GM21367 (cell line): ENCODE measurements at regions not wholly inside any gene's neighbourhood (a gene's known extent, or its start where the extent isn't known, plus 50 kb on each side); places are given as distances from the start of the nearest gene placed in this dataset.

Source experiments
- ATAC-seq: cut with Tn5 transposase; IDR thresholded peaks from one replicate; pipeline ENCODE4 v1.9.1; 2021; ENCODE audit not compliant: unreplicated experiment

DNA sequence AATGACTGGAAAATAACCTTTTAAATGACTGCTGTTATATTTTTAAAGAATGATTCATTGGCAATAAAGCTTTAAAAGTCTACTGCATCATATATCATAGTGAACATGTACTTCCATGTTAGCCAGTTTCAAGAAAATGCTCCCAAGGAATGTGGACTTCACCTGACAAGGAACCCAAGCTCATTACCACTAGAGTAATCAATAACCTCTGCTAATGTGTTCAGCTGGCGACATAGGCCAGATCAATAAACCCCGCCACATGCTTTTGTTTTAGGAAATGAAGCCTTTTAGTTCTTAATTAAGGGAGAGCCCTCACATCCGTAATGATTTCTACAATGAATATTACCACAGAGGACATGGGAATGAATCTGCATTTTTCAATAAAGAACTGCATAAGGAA is 1219.9 kb upstream of the CNTN5 start:
- ATAC-seq = no peak

DNA sequence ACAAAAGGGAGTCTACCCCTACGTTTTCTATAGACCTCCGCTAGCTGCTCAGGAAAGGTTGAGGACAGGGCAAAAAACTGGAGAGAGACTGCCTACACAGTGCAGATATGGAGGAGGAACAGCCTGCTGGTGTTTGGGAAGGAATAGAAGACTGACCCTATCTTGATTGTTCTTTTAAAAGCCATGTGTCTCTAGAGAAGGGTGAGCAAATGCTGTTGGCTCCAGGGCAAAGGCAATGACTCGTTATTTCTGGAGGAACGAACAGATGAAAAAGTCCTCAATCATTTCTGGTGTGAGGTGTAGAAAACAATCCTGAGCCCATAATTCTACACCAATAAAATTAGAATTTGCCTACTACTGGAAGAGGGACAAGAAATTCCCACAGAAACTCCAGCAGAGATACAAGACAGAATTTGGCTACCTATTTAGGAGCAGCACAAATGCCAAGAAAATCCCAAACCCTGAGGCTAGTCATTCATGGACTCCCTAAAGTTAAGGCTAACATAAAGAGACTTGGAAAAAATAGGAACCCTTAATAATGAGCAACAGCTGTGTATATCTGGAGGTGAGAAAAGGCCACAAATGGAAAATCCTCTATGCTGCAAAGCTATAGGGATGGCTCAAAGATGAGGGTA is 1206.3 kb upstream of the CNTN5 start:
- no peak for ATAC-seq

DNA sequence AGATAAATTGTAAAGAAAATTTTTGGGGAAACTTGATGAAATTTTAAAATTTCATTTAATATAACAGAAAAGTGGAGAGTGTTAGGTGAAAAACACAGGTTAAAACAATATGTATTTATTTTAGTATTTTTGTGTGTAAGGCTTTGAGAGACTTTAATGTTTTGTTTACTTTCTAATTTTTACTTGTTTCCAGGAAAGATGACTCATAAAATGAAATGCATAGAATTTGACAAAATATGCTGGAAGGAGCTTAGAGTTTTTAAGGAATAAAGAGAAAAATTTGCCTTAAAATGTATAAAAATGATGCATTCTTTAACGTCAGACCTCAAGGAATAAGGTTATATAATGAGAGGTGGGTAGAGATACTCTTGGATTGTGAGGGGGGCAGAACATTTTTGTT is 1205.1 kb upstream of the CNTN5 start:
- ATAC-seq = no peak

DNA sequence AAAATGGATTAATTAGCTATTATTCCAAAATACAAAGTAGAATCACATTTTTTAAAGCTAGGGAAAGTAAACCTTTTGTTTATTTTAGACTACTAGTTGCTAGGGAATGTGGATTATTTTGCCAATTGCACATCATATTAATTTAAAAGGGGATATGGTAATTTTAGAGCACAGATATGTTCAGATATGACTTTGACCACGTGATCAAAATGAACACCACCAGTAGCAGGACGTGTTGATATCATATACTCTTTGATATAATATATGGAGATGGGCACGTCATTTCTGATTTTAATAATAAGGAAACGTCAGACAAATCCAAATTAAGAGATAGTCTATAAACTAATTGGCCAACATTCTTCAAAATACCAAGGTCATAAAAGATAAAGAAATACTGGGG is 1188.3 kb upstream of the CNTN5 start:
- no peak for ATAC-seq

DNA sequence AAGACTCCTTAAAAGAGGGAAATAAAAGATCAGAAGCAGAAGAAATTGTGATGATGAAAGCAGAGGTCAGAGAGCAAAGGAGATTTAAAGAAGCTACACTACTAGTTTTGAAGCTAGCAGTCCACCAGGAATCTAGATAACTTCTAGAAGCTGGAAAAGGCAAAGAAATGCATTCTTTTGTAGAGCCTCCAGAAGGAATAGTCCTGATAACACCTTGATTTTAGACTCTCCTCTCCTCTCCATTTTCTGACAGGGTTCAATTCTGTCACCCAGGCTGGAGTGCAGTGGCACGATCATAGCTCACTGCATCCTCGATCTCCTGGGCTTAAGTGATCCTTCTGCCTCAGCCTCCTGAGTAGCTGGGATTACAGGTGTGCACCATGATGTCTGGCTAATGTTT is 1187.3 kb upstream of the CNTN5 start:
- ATAC-seq = no peak

DNA sequence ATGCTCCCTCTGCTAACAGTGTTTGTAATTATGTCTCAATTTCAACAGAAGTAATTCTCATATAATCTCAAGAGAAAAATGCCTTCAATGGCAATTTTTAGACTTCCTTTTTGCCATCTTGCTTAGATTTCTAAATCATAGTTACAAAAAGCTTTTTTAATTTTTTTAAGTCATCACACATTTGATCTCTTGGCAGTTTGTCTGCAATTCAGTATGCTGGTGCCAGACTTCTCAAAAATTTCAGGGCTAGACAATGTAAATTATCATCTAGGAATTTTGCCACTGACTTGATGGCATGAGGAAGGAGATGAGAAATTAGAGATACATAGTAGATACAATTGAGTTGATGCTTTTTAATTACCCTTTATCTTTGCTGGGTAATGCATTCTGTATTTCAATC is 1176.7 kb upstream of the CNTN5 start:
- ATAC-seq = no peak

DNA sequence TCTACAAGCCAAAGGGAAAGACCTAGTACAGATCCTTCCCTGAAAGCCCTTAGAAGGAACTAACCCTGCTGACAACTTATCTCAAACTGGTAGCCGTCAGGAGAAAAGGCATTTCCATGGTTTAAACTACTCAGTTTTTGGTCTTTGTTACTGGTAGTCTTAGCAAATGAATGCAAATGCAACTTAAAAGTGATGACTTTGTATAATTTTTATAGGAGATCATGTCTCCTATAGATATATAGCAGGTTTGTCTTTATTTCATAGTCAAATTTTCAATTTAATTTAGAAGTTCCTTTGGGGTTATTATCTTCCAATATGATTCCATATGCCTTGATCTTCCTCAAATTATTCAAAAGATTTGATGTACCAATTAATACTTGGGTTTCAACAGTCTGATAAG is 1173.0 kb upstream of the CNTN5 start:
- no peak for ATAC-seq

DNA sequence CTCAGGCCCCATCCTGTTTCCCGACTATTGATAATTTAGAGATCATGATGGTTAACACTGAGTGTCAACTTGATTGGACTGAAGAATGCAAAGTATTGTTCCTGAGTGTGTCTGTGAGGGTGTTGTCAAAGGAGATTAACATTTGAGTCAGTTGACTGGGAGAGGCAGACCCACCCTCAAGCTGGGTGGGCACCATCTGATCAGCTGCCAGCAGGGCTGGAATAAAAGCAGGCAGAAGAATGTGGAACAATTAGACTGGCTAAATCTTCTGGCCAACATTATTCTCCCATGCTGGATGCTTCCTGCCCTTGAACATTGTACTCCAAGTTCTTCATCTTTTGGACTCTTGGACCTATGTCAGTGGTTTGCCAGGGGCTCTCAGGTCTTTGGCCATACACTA is 1170.0 kb upstream of the CNTN5 start:
- no peak for ATAC-seq

DNA sequence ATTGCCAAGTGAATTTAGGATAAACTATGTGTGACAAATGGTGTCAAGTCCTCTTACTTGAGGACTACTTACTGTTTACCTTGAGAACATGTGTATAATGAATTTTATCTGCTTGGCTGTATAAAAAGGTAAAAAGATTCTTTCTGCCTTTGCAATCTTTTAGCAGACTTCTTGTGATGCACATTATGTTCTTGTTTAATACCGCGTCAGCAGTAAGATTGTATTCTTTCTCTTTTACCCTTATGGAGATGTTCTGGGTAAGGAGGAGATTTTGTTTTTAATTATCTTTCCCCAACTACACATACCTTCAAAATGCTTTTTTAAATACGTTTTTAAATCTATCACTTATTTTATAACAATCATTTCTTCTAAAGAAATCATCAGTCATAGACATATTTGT is 1166.4 kb upstream of the CNTN5 start:
- ATAC-seq = no peak

DNA sequence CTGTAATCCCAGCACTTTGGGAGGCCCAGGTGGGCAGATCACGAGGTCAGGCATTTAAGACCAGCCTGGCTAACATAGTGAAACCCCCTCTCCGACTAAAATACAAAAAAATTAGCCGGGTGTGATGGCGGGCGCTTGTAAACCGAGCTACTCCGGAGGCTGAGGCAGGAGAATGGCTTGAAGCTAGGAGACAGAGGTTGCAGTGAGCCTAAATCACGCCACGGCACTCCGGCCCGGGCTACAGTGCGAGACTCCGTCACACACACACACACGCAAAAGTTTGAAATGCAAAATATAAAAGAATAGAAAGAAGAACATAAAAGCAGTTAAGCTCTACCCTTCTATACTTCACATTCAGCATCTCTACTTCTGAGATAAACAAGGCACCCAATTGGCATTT is 1165.9 kb upstream of the CNTN5 start:
- no peak for ATAC-seq

DNA sequence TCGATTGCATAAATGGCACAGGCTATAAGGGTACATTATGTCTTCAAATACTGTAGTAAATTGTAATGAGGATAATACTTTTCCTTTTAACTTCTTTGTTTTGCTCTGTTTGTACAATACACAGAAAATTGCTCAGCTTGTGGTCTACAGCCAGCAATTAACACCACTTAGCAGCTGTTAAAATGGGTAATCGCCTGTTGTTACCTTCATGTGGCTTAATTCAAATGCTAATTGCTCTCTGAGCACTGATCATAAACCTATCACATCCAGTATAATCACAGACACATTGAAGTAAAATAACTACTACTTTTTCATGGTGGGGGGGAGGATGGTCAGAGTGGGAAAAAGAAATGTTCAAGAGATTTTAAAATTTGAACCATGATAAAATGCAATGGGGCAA is 1164.1 kb upstream of the CNTN5 start:
- ATAC-seq = no peak

DNA sequence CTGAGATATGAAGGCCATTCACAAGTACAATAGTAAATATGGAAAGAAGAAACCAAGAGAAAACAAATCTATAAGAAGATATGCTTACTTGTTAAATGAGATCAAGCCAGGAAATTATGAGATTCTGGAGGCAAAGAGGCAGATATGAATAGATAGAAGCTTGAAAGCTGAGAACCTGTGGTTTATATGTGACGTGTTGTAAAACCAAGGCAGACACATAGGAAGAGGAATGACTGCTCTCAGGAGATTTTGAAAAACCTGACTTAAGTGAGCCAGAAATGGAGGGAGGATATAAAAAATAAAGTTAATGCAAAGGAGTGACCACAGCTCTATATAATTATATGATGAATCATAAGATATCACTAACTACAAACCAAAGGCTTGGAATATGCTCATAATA is 1160.5 kb upstream of the CNTN5 start:
- ATAC-seq = no peak

DNA sequence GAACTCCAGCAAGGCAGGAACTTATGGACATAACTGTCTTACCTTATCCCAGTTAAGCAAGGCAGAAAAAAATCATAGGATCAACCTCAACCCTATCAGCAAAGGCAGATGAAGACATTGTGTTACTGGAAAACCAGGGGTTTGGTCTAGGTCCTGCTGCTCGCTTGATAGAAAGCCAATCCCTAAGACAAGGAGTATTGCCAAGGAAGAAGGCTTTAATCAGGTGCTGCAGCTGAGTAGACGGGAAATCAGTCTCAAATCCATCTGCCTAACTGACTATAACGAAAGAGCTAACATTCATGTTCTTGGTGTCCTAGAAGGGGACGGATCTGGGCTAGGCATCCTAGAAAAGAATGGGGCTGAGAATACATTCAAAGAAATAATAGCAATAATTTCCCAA is 1158.7 kb upstream of the CNTN5 start:
- no peak for ATAC-seq

DNA sequence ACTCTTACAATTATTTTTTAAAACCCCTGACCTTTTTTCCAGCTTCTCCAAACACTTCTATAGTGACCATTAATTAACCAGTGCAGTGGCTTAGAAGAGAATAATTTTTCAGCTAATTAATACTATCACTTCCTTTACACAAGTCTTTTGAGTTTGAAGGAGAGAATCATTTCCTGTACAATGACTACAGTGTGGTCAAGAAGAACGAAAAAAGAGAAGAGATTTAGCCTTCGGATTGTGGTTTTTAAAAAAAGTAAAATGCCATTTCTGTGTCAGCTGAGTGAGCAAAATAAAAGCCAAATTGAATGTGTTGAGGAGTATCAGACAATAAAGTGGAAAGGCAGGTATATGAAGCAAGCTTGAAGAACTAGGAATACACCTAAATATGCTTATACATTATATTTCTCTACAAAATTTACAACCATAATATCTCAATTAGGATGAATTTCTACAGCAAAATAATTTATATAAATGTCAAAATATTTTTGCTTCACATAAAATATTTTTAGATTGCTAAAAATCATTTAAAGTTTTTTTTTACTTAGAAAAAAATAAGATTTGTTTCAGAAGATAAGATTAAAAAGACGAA is 1155.2 kb upstream of the CNTN5 start:
- no peak for ATAC-seq

DNA sequence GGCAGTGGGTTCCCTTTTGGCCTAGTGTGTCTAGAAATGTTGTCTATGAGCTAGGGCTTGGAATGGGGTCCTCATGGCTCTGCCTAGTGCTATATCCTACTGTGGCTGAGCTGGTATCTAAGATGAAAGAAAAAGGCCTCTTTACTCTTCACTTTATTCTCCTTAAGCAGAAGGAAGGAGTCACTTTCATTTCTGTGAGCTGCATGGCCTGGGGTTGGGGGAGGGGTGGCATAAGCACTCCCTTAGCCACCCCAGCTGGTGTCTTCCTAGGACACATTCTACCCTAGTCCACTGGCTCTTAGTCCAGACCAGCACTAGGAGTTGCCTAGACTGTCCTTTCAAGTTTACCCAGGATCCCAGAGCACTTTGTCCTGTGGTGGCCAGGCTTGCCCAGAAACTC is 1148.9 kb upstream of the CNTN5 start:
- no peak for ATAC-seq

DNA sequence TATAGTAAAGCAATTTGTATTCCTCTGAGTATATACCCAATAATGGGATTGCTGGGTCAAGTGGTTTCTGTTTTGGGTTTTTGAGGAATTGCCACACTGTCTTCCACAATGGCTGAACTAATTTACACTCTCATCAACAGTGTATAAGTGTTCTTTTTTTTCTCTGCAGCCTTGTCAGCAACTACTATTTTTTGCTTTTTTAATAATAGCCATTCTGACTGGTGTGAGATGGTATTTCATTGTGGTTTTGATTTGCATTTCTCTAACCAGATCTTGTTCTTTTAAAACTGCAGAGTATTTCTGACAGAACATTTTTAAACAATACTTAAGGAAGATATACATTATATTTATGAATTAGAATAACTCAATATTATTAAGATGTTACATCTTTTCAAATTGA is 1140.5 kb upstream of the CNTN5 start:
- no peak for ATAC-seq

DNA sequence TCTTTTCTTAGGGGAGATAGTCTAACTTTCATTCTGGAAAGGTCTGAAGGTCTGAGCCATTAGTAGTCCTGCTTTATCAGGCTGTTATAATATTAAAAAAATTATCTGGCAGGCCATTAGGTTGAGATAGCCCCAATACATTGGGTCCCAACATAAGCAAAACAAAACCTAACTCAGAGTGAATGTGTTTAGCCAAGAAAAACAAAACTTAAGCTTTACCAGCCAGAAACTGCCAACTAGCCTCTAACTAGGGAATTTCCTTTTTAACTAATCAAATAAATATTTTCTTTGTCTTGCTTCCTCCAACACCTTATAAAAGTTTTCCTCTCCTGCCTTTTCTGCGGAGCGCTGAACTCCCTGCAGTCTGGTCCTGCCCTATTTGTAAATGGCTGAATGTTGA is 1137.7 kb upstream of the CNTN5 start:
- no peak for ATAC-seq

DNA sequence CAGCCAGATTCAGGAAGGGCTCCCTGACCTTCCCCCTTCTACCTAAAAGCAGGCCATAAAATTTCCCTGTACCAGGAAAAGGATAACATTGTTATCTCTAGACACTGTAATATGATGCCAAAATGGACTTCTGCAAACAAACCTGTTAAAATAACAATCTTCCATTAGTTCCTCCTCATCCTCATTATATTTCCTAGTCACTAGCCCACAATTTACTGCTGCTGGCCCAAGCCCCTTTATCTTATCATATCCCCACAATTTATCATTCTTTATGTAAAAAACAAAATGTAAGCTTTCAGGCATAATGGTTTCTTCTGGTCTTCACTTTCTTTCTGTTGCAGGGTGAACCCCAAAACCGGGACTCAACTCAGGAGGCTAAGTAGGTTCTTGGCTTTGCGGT is 1132.1 kb upstream of the CNTN5 start:
- ATAC-seq = no peak

DNA sequence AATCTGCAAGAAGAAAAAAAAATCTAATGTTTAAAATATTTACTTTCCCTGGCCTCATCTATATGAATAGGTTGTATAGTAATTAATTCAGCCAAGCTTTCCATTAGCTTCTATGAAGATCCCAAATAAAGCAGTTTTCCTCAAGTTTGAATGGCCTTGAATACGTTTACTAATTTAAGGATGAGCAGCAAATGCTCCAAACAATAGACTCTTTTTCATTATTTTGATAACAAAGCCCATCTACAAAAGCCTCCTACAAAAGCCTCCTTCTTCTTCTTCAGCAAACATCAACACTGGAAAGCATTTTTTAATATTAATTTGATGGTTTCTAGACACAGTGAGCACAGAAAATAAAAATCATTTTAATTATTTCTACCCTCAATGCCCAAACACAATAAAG is 1130.3 kb upstream of the CNTN5 start:
- ATAC-seq = no peak

DNA sequence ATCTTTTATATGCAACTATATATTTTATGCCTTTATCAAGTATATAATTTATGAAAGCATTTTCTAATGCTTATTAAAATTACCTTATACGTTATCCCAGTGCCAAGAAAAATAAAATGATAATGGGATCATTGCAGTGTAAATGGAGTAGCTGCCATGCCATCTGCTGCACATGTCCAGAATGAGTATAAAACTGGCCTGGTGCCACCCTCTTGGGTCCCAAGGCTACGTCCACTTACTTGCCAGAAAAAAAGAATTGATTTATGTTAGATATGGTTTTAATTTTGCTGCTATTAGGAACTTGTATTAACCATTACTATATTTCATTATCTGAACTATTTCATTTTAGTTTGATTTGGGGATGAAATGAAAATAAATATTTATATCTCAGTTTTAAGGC is 1127.1 kb upstream of the CNTN5 start:
- ATAC-seq = no peak

DNA sequence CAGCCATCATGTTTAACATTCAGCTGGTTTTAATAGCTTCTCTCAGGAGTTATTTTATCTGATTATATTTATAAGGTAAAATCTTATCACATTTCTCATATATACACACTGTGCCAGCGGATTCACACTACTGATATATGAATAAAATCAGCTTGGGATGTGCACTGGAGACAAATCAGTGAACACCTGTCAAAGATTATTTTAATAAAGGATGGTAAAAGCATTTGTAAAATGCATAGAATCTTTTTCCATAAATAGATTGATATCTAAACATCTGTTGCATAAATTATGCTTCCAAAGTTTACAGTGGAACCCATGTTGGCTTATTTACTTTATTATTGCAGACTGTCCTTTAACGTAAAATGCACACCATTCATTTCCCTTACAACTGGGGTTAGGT is 1125.8 kb upstream of the CNTN5 start:
- ATAC-seq = no peak

DNA sequence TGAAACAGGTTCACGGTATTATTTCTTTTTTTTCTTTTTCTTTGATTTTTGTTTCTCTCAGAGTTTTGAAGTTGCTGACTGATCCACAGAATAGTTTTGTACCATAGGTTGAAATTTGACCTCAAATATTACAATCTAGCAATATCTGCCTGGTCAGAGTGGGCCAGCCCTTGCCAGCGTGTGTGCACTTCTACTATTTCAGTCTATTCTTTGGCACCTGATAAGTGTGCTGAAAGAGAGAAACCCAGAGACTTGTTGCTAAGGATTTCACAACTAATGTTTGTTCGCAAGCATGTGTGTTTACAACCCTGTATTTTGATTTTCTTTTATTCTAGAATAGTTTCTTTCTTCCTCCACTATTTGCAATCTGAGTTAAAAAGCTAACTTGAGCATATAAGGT is 1125.2 kb upstream of the CNTN5 start:
- ATAC-seq = no peak

DNA sequence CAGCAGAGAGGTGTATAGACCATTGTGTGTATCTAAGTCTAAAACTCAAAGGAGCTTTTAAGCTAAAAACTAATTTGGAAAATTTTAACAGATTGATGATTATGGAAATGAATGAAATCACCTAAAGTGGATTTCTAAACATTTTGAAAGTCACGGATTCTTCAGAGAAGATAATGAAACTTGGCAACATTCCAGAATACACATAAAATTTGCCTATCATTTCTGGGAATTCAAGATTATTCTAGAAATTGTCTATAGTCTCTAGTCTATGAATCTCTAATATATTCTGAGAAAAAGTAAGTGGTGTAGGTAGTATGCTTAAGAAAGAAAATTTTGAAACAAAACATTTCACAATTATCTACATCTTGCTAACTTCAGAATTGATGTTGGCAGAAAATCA is 1117.9 kb upstream of the CNTN5 start:
- no peak for ATAC-seq
